Testis (tissue), 2 donors: ENCODE measurements at regions not wholly inside any gene's neighbourhood (a gene's known extent, or its start where the extent isn't known, plus 50 kb on each side); places are given as distances from the start of the nearest gene placed in this dataset.

Experiments
- DNase-seq: peaks from one replicate; pipeline ENCODE4 v3.0.0-alpha.2; 2019
- H3K27ac ChIP-seq, 2 donors: fragments of 200-600 bp; sonication (generic); one replicate each; pipeline ENCODE4 v1.5.1; 2019
- H3K27me3 ChIP-seq: fragments of 200-600 bp; sonication (generic); one replicate; pipeline ENCODE4 v1.5.1; 2019
- H3K36me3 ChIP-seq: fragments of 200-600 bp; sonication (generic); one replicate; pipeline ENCODE4 v1.5.1; 2017; ENCODE audit warnings: low read depth; ENCODE audit errors: missing control alignments
- H3K4me1 ChIP-seq: fragments of 200-600 bp; sonication (generic); one replicate; pipeline ENCODE4 v1.5.1; 2019
- H3K4me3 ChIP-seq, 2 donors: fragments of 200-600 bp; sonication (generic); one replicate each; pipeline ENCODE4 v1.5.1; 2017 to 2019
- H3K9me3 ChIP-seq: fragments of 200-600 bp; sonication (generic); one replicate; pipeline ENCODE4 v1.5.1; 2017
- CTCF ChIP-seq, 3 experiments: fragments of 450-650 bp in 2 of 3; fragments of 200-600 bp in 1 of 3; sonication (generic) in 1 of 3; IDR thresholded peaks; one replicate each; pipeline ENCODE4 v1.5.1; 2016 to 2019; ENCODE audit warnings: antibody characterized with exemption in 3 of 3, mild to moderate bottlenecking in 2 of 3, moderate library complexity in 1 of 3
- POLR2A ChIP-seq: fragments of 450-650 bp; IDR thresholded peaks from one replicate; pipeline ENCODE4 v1.6.1; 2017; ENCODE audit warnings: antibody characterized with exemption, mild to moderate bottlenecking, moderate library complexity
- WGBS, 2 donors: methylation state at CpG; one replicate each; pipeline ENCODE4 v1.1.5; 2018; 5-methylcytosine and 5-hydroxymethylcytosine counted together
- intact Hi-C: fragments of 100-400 bp; cut with DNase I; formaldehyde crosslinking; loops from one replicate; pipeline ENCODE4 v1.15.1; 2023; ENCODE audit warnings: low total_unique reads

GRCh38 chr17:54405826-54406225 is 494.8 kb upstream of the TOM1L1 start:
- TF ChIP-seq POLR2A = no peak
- no peak for TF ChIP-seq CTCF (IDR thresholded peaks at IDR 0.05)
- Histone ChIP-seq H3K9me3 (no peaks in the 10 kb centered on the region), H3K27ac (no peak overlapping the region), H3K27me3 (no peaks in the 10 kb centered on the region), H3K36me3 (no peaks in the 10 kb centered on the region), H3K4me3 (no peak overlapping the region), H3K4me1 (no peaks in the 10 kb centered on the region)
- intact Hi-C loops = no loop called here
- DNase-seq = no peak
- WGBS, 2 donors = 91 to 93% methylated on average over 2 of the region's 2 CpGs

- TF ChIP-seq POLR2A = no peak
- TF ChIP-seq CTCF (IDR thresholded peaks at IDR 0.05) = no peak
- H3K4me3 ChIP-seq = no peak overlapping the region
- H3K27ac ChIP-seq = no peak overlapping the region
- no peaks in the 10 kb centered on the region for H3K36me3 ChIP-seq
- H3K9me3 ChIP-seq = no peaks in the 10 kb centered on the region
- 57 to 63% methylated on average over 1 of the region's 1 CpG for WGBS, 2 donors
- H3K4me1 ChIP-seq = no peaks in the 10 kb centered on the region
- H3K27me3 ChIP-seq = no peaks in the 10 kb centered on the region
- intact Hi-C loops = no loop called here
- no peak for DNase-seq
Measured at GRCh38 chr17:54408731-54409130, 491.9 kb upstream of the TOM1L1 start.

- intact Hi-C loops = no loop called here
- no peak for DNase-seq
- Histone ChIP-seq H3K4me3 (no peak overlapping the region), H3K27me3 (no peaks in the 10 kb centered on the region), H3K4me1 (no peaks in the 10 kb centered on the region), H3K9me3 (no peaks in the 10 kb centered on the region), H3K27ac (no peak overlapping the region), H3K36me3 (no peaks in the 10 kb centered on the region)
- TF ChIP-seq CTCF (IDR thresholded peaks at IDR 0.05) (no peak), POLR2A (no peak)
Measured at GRCh38 chr17:54418467-54418866, 482.2 kb upstream of the TOM1L1 start.

- H3K36me3 ChIP-seq = no peaks in the 10 kb centered on the region
- no peak for TF ChIP-seq POLR2A
- TF ChIP-seq CTCF (IDR thresholded peaks at IDR 0.05) = no peak
- intact Hi-C loops = no loop called here
- DNase-seq = no peak
- no peaks in the 10 kb centered on the region for H3K27me3 ChIP-seq
- WGBS, 2 donors = 63 to 69% methylated on average over 3 of the region's 3 CpGs
- no peaks in the 10 kb centered on the region for H3K4me1 ChIP-seq
- H3K4me3 ChIP-seq = no peak overlapping the region
- H3K9me3 ChIP-seq = no peaks in the 10 kb centered on the region
- no peak overlapping the region for H3K27ac ChIP-seq
Measured at GRCh38 chr17:54425671-54426070, 475.0 kb upstream of the TOM1L1 start.

- DNase-seq = peak; percentile 41
- TF ChIP-seq POLR2A = no peak
- TF ChIP-seq CTCF (IDR thresholded peaks at IDR 0.05) = peak in 1 of 3 experiments; percentile 25
- intact Hi-C loops = no loop called here
- no peaks in the 10 kb centered on the region for H3K9me3 ChIP-seq
- no peaks in the 10 kb centered on the region for H3K36me3 ChIP-seq
- no peak overlapping the region for H3K4me3 ChIP-seq
- H3K27me3 ChIP-seq = no peaks in the 10 kb centered on the region
- no peaks in the 10 kb centered on the region for H3K4me1 ChIP-seq
- WGBS, 2 donors = 49 to 73% methylated on average over 1 of the region's 1 CpG
- H3K27ac ChIP-seq = no peak overlapping the region
Measured at GRCh38 chr17:54426296-54426886, 474.3 kb upstream of the TOM1L1 start.
